Endothelial cell of umbilical vein (primary cell): ENCODE measurements at regions not wholly inside any gene's neighbourhood (a gene's known extent, or its start where the extent isn't known, plus 50 kb on each side); places are given as distances from the start of the nearest gene placed in this dataset.

Experiments
- BruUV-seq: library from RNA; stranded (reverse); fragments of 400-500 nt; replicated peaks from 2 replicates; lab custom pipeline; 2021; lab: Mats Ljungman, UMichigan
- CTCF ChIA-PET: fragments of 300-600, 350-600 bp; sonication (Branson Sonifier 250); formaldehyde crosslinking; loops from one replicate; lab custom pipeline; 2021; ENCODE audit warnings: antibody characterized with exemption, inconsistent platforms; lab: Charles Lee
- POLR2A ChIA-PET: fragments of 300-600, 350-600 bp; sonication (Branson Sonifier 250); formaldehyde crosslinking; loops from one replicate; lab custom pipeline; 2021; ENCODE audit warnings: antibody characterized with exemption, inconsistent platforms; lab: Charles Lee
- DNase-seq: peaks from one replicate; pipeline ENCODE4 v3.0.0-alpha.2; 2011; ENCODE audit warnings: low read depth, low spot score
- FAIRE-seq: peaks from 2 replicates; lab custom pipeline; 2011; peaks lifted over from hg19 to GRCh38; lab: Jason Lieb, UNC
- H2AFZ ChIP-seq: 2 replicates; pipeline ENCODE4 v1.6.0; 2012; ENCODE audit warnings: low read depth, low read length, control low read depth, inconsistent platforms
- H3K27ac ChIP-seq: 2 replicates; pipeline ENCODE4 v1.5.1; 2011; ENCODE audit warnings: low read depth, mild to moderate bottlenecking, control low read depth, low read length, moderate library complexity; ENCODE audit not compliant: insufficient read depth
- H3K27me3 ChIP-seq, 2 experiments: 2 replicates each; pipeline versions ENCODE4 v1.6.0 to v1.6.1; 2011; ENCODE audit warnings: low read length in 2 of 2, mixed read lengths in 1 of 2; ENCODE audit not compliant: control insufficient read depth in 2 of 2, insufficient read depth in 2 of 2
- H3K36me3 ChIP-seq, 2 experiments: 2 replicates in 1 of 2; 3 replicates in 1 of 2; pipeline ENCODE4 v1.5.1; 2011; ENCODE audit warnings: low read length in 2 of 2, mild to moderate bottlenecking in 1 of 2, moderate library complexity in 1 of 2; ENCODE audit not compliant: control insufficient read depth in 2 of 2, insufficient read depth in 2 of 2; ENCODE audit errors: extremely low read depth in 1 of 2
- H3K4me1 ChIP-seq: 3 replicates; pipeline ENCODE4 v1.5.1; 2011; ENCODE audit warnings: mild to moderate bottlenecking, low read length; ENCODE audit not compliant: control insufficient read depth, insufficient read depth; ENCODE audit errors: extremely low read depth
- H3K4me2 ChIP-seq: 2 replicates; pipeline ENCODE4 v1.6.1; 2011; ENCODE audit warnings: low read length, control low read depth, mixed read lengths; ENCODE audit not compliant: insufficient read depth
- H3K4me3 ChIP-seq, 3 experiments: fragments of 200-600 bp in 1 of 3; sonication (generic), shearing (Covaris generic) in 1 of 3; replicated peaks in 1 of 3; 2 replicates each; pipeline ENCODE4 v1.5.1; 2011 to 2016; ENCODE audit warnings: control low read depth in 3 of 3, low read length in 3 of 3, mild to moderate bottlenecking in 2 of 3, inconsistent platforms in 1 of 3, low read depth in 1 of 3, moderate library complexity in 1 of 3; ENCODE audit not compliant: insufficient read depth in 1 of 3
- H3K79me2 ChIP-seq: 2 replicates; pipeline ENCODE4 v1.6.0; 2012; ENCODE audit warnings: low read length, inconsistent platforms; ENCODE audit not compliant: control insufficient read depth, insufficient read depth
- H3K9ac ChIP-seq: replicated peaks from 2 replicates; pipeline ENCODE3; 2011; ENCODE audit warnings: low read length, control low read depth; ENCODE audit not compliant: insufficient read depth; ENCODE audit errors: extremely low read depth
- H3K9me1 ChIP-seq: replicated peaks from 3 replicates; pipeline ENCODE4 v1.6.0; 2011; ENCODE audit warnings: mild to moderate bottlenecking, low read length; ENCODE audit not compliant: control insufficient read depth, insufficient read depth; ENCODE audit errors: extremely low read depth
- H3K9me3 ChIP-seq: replicated peaks from 2 replicates; pipeline ENCODE4 v1.5.1; 2012; ENCODE audit warnings: low read length, inconsistent platforms; ENCODE audit not compliant: control insufficient read depth, insufficient read depth
- H4K20me1 ChIP-seq: replicated peaks from 2 replicates; pipeline ENCODE3; 2011; ENCODE audit warnings: mild to moderate bottlenecking, low read length; ENCODE audit not compliant: control insufficient read depth, insufficient read depth; ENCODE audit errors: extremely low read depth
- EZH2 ChIP-seq: IDR thresholded peaks from 2 replicates; pipeline ENCODE4 v1.6.1; 2012; ENCODE audit warnings: borderline replicate concordance, low read depth, mild to moderate bottlenecking, moderate library complexity, low read length, inconsistent platforms; ENCODE audit not compliant: severe bottlenecking
- FOS ChIP-seq: IDR thresholded peaks from 2 replicates; pipeline ENCODE4 v1.6.1; 2011; ENCODE audit warnings: mild to moderate bottlenecking, low read length, moderate library complexity, borderline replicate concordance; ENCODE audit not compliant: insufficient read depth
- GATA2 ChIP-seq: IDR thresholded peaks from 2 replicates; pipeline ENCODE4 v1.7.0; 2011; ENCODE audit warnings: low read depth, mild to moderate bottlenecking, moderate library complexity, mixed read lengths, low read length; ENCODE audit not compliant: insufficient read length, insufficient read depth
- JUN ChIP-seq: IDR thresholded peaks from 2 replicates; pipeline ENCODE4 v1.6.1; 2011; ENCODE audit warnings: borderline replicate concordance, low read depth; ENCODE audit not compliant: insufficient read length, insufficient read depth
- MYC ChIP-seq: IDR thresholded peaks from one replicate; pipeline ENCODE4 v1.6.1; 2011; ENCODE audit warnings: mild to moderate bottlenecking, low read depth, low read length
- POLR2A ChIP-seq: IDR thresholded peaks from 2 replicates; pipeline ENCODE4 v1.6.1; 2012; ENCODE audit warnings: low read depth, mild to moderate bottlenecking, control low read depth, low read length
- POLR2AphosphoS5 ChIP-seq: IDR thresholded peaks from 2 replicates; pipeline ENCODE4 v1.6.1; 2012; ENCODE audit warnings: low read depth, mild to moderate bottlenecking, control low read depth, low read length, moderate library complexity; ENCODE audit not compliant: insufficient read depth
- dilution Hi-C: fragments of 300-500 bp; cut with MboI; formaldehyde crosslinking; loops from one replicate; pipeline ENCODE4 v1.15.0; 2019; ENCODE audit warnings: low sequenced_read_pairs; ENCODE audit not compliant: extremely low pct_ligation_motif_present
- intact Hi-C: fragments of 100-400 bp; cut with micrococcal nuclease; formaldehyde crosslinking; loops from one replicate; pipeline ENCODE4 v1.10.0; 2022
- TF ChIP-seq, protein P1 (sequence below), 2 donors: IDR thresholded peaks; 1 replicate in 1 of 2; 2 replicates in 1 of 2; pipeline ENCODE4 v1.5.1; 2011; ENCODE audit warnings: low read length in 2 of 2, mild to moderate bottlenecking in 2 of 2, moderate library complexity in 2 of 2, control low read depth in 1 of 2, inconsistent platforms in 1 of 2, low read depth in 1 of 2; ENCODE audit not compliant: insufficient read depth in 1 of 2; ENCODE audit errors: extremely low read depth in 1 of 2
- TF ChIP-seq, protein P2 (sequence below): IDR thresholded peaks from 2 replicates; pipeline ENCODE4 v1.6.1; 2011; ENCODE audit not compliant: insufficient read depth, insufficient read length

DNA sequence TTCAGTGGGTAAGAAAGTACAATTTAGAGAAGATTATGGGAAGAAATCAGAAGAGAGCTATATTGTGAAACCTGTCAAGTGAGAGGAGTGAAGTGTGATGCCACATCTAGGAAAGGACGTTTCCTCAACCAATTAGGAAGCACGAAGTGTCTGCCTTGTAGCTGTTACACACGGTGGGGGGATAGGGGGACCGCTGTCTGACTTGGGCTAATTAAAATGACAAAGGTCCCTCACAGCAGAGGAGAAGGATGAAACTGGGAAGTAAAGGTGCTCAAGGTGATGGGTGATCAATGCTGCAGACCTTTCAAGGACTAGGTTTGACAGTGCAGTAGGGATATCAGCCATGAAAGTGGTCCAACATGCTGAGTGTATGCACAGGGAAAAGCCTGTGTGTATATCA is 181.1 kb upstream of the PRSS16 start:
- BruUV-seq = no TSS peak
- H3K27ac ChIP-seq = no peak overlapping the region
- H3K36me3 ChIP-seq = no peaks in the 10 kb centered on the region
- intact Hi-C loops = no loop called here
- FAIRE-seq = no peak
- no peak for DNase-seq
- no peaks in the 10 kb centered on the region for H3K79me2 ChIP-seq
- no peak overlapping the region for H2AFZ ChIP-seq
- dilution Hi-C loops = no loop called here
- TF ChIP-seq GATA2 (no peak), JUN (no peak), FOS (no peak), MYC (no peak)
- TF ChIP-seq, protein P1, sequence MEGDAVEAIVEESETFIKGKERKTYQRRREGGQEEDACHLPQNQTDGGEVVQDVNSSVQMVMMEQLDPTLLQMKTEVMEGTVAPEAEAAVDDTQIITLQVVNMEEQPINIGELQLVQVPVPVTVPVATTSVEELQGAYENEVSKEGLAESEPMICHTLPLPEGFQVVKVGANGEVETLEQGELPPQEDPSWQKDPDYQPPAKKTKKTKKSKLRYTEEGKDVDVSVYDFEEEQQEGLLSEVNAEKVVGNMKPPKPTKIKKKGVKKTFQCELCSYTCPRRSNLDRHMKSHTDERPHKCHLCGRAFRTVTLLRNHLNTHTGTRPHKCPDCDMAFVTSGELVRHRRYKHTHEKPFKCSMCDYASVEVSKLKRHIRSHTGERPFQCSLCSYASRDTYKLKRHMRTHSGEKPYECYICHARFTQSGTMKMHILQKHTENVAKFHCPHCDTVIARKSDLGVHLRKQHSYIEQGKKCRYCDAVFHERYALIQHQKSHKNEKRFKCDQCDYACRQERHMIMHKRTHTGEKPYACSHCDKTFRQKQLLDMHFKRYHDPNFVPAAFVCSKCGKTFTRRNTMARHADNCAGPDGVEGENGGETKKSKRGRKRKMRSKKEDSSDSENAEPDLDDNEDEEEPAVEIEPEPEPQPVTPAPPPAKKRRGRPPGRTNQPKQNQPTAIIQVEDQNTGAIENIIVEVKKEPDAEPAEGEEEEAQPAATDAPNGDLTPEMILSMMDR (IDR thresholded peaks at IDR 0.05; ENCODE audit: extremely low read depth in 1 of 2, insufficient read depth in 1 of 2, low read depth in 1 of 2, low read length in 2 of 2) = no peak
- peaks cover 6 to 8% of the 10 kb centered on the region in 2 experiments for H3K27me3 ChIP-seq
- H3K4me1 ChIP-seq = no peaks in the 10 kb centered on the region
- no peak overlapping the region for H3K4me2 ChIP-seq
- POLR2A ChIA-PET = no interaction called here
- no peak overlapping the region for H3K9ac ChIP-seq
- no peaks in the 10 kb centered on the region for H4K20me1 ChIP-seq
- no peak overlapping the region for H3K4me3 ChIP-seq
- no peaks in the 10 kb centered on the region for H3K9me3 ChIP-seq
- no peaks in the 10 kb centered on the region for H3K9me1 ChIP-seq
- CTCF ChIA-PET = no interaction called here

DNA sequence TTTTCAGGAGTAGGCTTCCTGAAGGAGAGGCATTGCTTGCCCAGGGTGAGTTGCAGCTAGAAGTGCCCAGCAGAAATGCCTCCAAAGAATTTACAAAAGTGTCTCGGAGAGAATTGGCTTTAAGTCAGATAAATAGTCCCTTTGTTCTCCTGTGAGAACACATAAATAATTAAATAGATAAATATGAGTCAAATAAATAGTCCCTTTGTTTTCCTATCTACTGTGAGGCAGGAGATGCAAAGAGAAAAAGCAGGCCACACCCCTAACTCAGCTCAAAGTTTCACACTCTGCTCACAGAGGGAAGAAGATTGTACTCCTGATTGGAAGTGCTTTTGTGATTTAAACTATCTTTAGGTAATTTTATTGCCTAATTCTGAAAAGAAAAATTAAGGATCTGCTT is 180.7 kb upstream of the PRSS16 start:
- Histone ChIP-seq H3K9ac (no peak overlapping the region), H3K79me2 (no peaks in the 10 kb centered on the region), H3K4me1 (no peaks in the 10 kb centered on the region), H3K9me1 (no peaks in the 10 kb centered on the region), H3K9me3 (no peaks in the 10 kb centered on the region), H4K20me1 (no peaks in the 10 kb centered on the region), H3K27ac (no peak overlapping the region), H3K4me3 (no peak overlapping the region), H3K36me3 (no peaks in the 10 kb centered on the region), H2AFZ (no peak overlapping the region), H3K27me3 (peaks cover 6 to 8% of the 10 kb centered on the region in 2 experiments), H3K4me2 (no peak overlapping the region)
- DNase-seq (no peak), FAIRE-seq (no peak)
- dilution Hi-C loops = no loop called here
- BruUV-seq = no TSS peak
- CTCF ChIA-PET = no interaction called here
- TF ChIP-seq FOS (no peak), POLR2AphosphoS5 (no peak), JUN (no peak), EZH2 (no peak), MYC (no peak), POLR2A (no peak), GATA2 (no peak)
- TF ChIP-seq, protein P1 (IDR thresholded peaks at IDR 0.05; ENCODE audit: extremely low read depth in 1 of 2, insufficient read depth in 1 of 2, low read depth in 1 of 2, low read length in 2 of 2) = no peak
- TF ChIP-seq, protein P2, sequence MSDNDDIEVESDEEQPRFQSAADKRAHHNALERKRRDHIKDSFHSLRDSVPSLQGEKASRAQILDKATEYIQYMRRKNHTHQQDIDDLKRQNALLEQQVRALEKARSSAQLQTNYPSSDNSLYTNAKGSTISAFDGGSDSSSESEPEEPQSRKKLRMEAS = no peak
- POLR2A ChIA-PET = no interaction called here
- intact Hi-C loops = no loop called here
